ENCODE measurements at regions not wholly inside any gene's neighbourhood (a gene's known extent, or its start where the extent isn't known, plus 50 kb on each side); places are given as distances from the start of the nearest gene placed in this dataset.

DNA sequence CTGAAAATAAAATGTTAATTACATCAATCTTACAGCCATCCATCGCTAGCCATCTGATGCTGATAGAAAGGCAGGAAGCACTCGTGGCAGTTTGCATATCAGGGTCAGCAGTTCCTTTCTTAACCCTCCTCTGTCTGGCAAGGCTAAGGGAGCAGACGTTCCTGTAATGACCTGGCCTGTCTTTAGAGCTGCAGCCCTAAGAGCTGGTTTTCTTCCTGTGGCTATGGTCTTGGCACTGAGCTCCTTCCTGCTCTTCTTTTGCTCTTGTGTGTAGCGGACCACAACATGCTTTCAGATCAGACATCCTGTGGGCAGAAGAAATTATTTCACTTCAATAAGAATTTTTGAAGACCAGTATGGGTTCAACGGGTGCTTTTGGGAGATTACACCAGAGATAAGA, 170.4 kb downstream of the DAD1 start:
- Histone ChIP-seq H3K36me3 (no peaks in the 10 kb centered on the region), H3K4me3 (no peak overlapping the region), H3K9me3 (ENCODE audit: low read depth) (no peaks in the 10 kb centered on the region), H3K27ac (no peak overlapping the region), H3K4me1 (ENCODE audit: low read depth) (no peaks in the 10 kb centered on the region), H3K27me3 (no peaks in the 10 kb centered on the region)
- no peak for TF ChIP-seq CTCF (IDR thresholded peaks at IDR 0.05; ENCODE audit: low read depth, low read length)
- DNase-seq (ENCODE audit: low read depth in 1 of 2, low spot score in 1 of 2), result no peak

- no peak overlapping the region for H3K4me3 ChIP-seq
- no peaks in the 10 kb centered on the region for H3K9me3 ChIP-seq (ENCODE audit: low read depth)
- no peak for TF ChIP-seq CTCF (IDR thresholded peaks at IDR 0.05; ENCODE audit: low read depth, low read length)
- no peak overlapping the region for H3K27ac ChIP-seq
- H3K4me1 ChIP-seq (ENCODE audit: low read depth), result no peaks in the 10 kb centered on the region
- no peaks in the 10 kb centered on the region for H3K27me3 ChIP-seq
- no peaks in the 10 kb centered on the region for H3K36me3 ChIP-seq
- DNase-seq (ENCODE audit: low read depth in 1 of 2, low spot score in 1 of 2), result no peak
These were observed 171.1 kb downstream of the DAD1 start for GRCh38 chr14:22417914-22418313.

DNA sequence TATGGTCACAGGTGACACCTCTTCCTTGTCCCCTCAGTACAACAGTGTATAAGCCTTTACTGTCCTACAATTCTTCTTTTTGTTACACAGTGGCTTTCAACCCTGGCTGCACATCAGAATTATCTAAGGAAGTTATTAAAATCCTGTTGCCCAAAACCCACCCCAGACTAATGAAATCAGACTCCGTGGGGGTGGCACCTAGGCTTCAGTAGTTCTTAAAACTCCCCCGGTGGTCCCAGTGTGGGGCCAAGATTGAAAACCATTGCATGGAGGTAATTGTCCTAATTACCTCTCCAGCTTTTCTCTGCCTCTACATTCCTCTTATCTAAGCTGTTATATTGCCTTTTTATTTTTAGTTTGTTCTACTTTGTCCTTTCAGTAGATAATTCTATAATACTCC, 172.8 kb downstream of the DAD1 start:
- Histone ChIP-seq H3K27ac (no peak overlapping the region), H3K36me3 (no peaks in the 10 kb centered on the region), H3K4me1 (ENCODE audit: low read depth) (no peaks in the 10 kb centered on the region), H3K27me3 (no peaks in the 10 kb centered on the region), H3K4me3 (no peak overlapping the region), H3K9me3 (ENCODE audit: low read depth) (no peaks in the 10 kb centered on the region)
- no peak for DNase-seq (ENCODE audit: low read depth in 1 of 2, low spot score in 1 of 2)
- TF ChIP-seq CTCF (IDR thresholded peaks at IDR 0.05; ENCODE audit: low read depth, low read length), result no peak

GRCh38 chr14:22415605-22415959, 173.4 kb downstream of the DAD1 start:
- H3K36me3 ChIP-seq, result no peaks in the 10 kb centered on the region
- no peak overlapping the region for H3K4me3 ChIP-seq
- TF ChIP-seq CTCF (IDR thresholded peaks at IDR 0.05; ENCODE audit: low read depth, low read length), result no peak
- H3K27me3 ChIP-seq, result no peaks in the 10 kb centered on the region
- H3K4me1 ChIP-seq (ENCODE audit: low read depth), result no peaks in the 10 kb centered on the region
- DNase-seq (ENCODE audit: low read depth in 1 of 2, low spot score in 1 of 2), result no peak
- no peak overlapping the region for H3K27ac ChIP-seq
- H3K9me3 ChIP-seq (ENCODE audit: low read depth), result no peaks in the 10 kb centered on the region

DNA sequence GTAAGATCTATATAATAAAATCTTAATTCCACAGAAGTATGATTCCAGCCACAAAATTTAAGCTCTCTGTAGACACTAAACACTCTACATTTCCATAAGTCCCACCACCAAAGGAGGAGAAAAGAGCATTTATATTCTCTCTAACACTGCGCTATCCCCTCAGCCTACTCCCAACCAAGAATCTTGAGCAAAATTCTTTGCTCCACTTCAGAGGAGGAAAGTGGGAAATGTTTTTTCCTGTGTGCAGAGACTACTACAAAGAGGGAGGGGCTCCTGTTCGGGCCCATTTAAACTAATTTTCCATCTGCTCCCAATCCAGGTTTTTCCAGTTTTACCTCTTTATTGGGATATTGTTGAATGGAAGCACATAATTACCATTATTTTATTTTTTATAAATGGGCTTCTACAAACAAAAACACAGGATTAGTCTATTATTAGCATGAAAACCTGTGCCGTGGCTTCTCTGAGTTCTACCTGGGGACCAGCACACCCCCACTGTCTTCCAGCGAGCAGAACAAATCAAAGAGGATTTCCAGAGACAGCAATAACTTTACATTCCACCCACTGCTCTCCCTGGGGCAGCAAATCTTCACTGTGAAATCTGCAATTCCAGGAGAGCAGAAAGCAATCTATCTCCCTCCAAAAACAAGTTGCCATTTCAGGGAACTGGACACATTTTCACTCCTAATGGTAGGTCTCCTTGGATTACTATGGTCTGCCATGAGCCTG, 174.0 kb downstream of the DAD1 start:
- Histone ChIP-seq H3K27me3 (no peaks in the 10 kb centered on the region), H3K27ac (no peak overlapping the region), H3K9me3 (ENCODE audit: low read depth) (no peaks in the 10 kb centered on the region), H3K36me3 (no peaks in the 10 kb centered on the region), H3K4me1 (ENCODE audit: low read depth) (no peaks in the 10 kb centered on the region), H3K4me3 (no peak overlapping the region)
- DNase-seq (ENCODE audit: low read depth in 1 of 2, low spot score in 1 of 2), result no peak
- TF ChIP-seq CTCF (IDR thresholded peaks at IDR 0.05; ENCODE audit: low read depth, low read length), result no peak
